Erythroblast (primary cell): ENCODE measurements at regions not wholly inside any gene's neighbourhood (a gene's known extent, or its start where the extent isn't known, plus 50 kb on each side); places are given as distances from the start of the nearest gene placed in this dataset.

Experiments used
- GATA1 ChIP-seq: IDR thresholded peaks from 2 replicates; pipeline ENCODE4 v1.6.1; 2011; ENCODE audit warnings: low read depth, mild to moderate bottlenecking, control low read depth, low read length, moderate library complexity
- POLR2A ChIP-seq: IDR thresholded peaks from 2 replicates; pipeline ENCODE4 v1.6.1; 2011; ENCODE audit warnings: mild to moderate bottlenecking, low read length

DNA sequence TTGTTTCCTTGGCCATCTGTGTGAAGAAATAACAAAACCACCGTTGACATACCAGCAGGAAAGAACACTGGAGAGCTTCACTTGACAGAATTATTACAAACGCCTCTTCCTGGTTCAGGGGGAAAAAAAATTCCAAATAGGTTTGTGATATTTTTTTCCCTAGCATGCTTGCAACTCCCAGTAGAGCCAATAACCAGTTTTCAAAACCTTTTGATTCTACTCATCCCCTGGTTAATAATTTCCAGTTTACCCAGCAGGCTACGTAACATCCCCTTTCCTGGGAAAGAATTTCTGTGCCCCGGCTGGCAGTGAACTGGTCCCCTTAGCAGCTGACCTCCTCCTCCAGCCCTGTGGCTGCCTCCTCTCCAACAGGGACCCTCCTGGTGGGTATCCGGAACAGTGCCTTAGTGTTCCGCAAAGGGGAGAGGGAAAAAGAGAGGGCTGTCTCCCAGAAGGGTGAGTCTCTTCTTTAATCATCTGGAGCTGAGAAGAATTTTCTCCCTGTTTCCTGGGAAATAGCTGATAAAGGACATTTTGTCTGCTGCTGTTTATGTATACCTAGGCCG, 72.8 kb upstream of the BOD1 start:
- no peak for TF ChIP-seq POLR2A
- no peak for TF ChIP-seq GATA1
